ENCODE measurements at regions not wholly inside any gene's neighbourhood (a gene's known extent, or its start where the extent isn't known, plus 50 kb on each side); places are given as distances from the start of the nearest gene placed in this dataset.
"Not testable (repeated sequence)": the region's sequence is repeated elsewhere in the genome, so short reads cannot be mapped to it uniquely, and the experiment has no call there.

GRCh38 chr2:14480906-14481305 lies 151.6 kb upstream of the LRATD1 start:
- Histone ChIP-seq H3K27ac (ENCODE audit: low read length) (no peak overlapping the region), H3K4me2 (ENCODE audit: low read depth, low read length) (no peak overlapping the region), H3F3A (ENCODE audit: insufficient read depth, low read length) (no peaks in the 10 kb centered on the region), H3K27me3 (replicated peaks; ENCODE audit: insufficient read depth, low read length) (no peaks in the 10 kb centered on the region), H3K9ac (ENCODE audit: low read length) (no peak overlapping the region), H3K36me3 (replicated peaks; ENCODE audit: insufficient read depth, low read length) (no peaks in the 10 kb centered on the region), H3K4me3 (ENCODE audit: low read length) (no peak overlapping the region), H2AFZ (ENCODE audit: low read length) (no peak overlapping the region), H3K9me3 (replicated peaks; ENCODE audit: insufficient read depth, low read length) (no peaks in the 10 kb centered on the region), H3K4me1 (ENCODE audit: low read length) (no peaks in the 10 kb centered on the region), H3K79me2 (ENCODE audit: low read length) (no peaks in the 10 kb centered on the region), H3K9me2 (replicated peaks; ENCODE audit: insufficient read depth, low read length) (no peaks in the 10 kb centered on the region), H4K20me1 (ENCODE audit: insufficient read depth, low read length) (no peaks in the 10 kb centered on the region)
- TF ChIP-seq EZH2phosphoT487 (IDR thresholded peaks at IDR 0.05; ENCODE audit: low read length), result no peak
- no peak for DNase-seq

GRCh38 chr2:14492920-14493503 lies 139.5 kb upstream of the LRATD1 start:
- Histone ChIP-seq H3K36me3 (replicated peaks; ENCODE audit: insufficient read depth, low read length) (no peaks in the 10 kb centered on the region), H3K9ac (ENCODE audit: low read length) (no peak overlapping the region), H3K9me2 (replicated peaks; ENCODE audit: insufficient read depth, low read length) (no peaks in the 10 kb centered on the region), H3K9me3 (replicated peaks; ENCODE audit: insufficient read depth, low read length) (no peaks in the 10 kb centered on the region), H3K27me3 (replicated peaks; ENCODE audit: insufficient read depth, low read length) (no peaks in the 10 kb centered on the region), H4K20me1 (ENCODE audit: insufficient read depth, low read length) (no peaks in the 10 kb centered on the region), H3K79me2 (ENCODE audit: low read length) (no peaks in the 10 kb centered on the region), H2AFZ (ENCODE audit: low read length) (no peak overlapping the region), H3K4me2 (ENCODE audit: low read depth, low read length) (no peak overlapping the region), H3F3A (ENCODE audit: insufficient read depth, low read length) (no peaks in the 10 kb centered on the region), H3K4me3 (ENCODE audit: low read length) (no peak overlapping the region), H3K4me1 (ENCODE audit: low read length) (no peaks in the 10 kb centered on the region), H3K27ac (ENCODE audit: low read length) (no peak overlapping the region)
- TF ChIP-seq, protein P1, sequence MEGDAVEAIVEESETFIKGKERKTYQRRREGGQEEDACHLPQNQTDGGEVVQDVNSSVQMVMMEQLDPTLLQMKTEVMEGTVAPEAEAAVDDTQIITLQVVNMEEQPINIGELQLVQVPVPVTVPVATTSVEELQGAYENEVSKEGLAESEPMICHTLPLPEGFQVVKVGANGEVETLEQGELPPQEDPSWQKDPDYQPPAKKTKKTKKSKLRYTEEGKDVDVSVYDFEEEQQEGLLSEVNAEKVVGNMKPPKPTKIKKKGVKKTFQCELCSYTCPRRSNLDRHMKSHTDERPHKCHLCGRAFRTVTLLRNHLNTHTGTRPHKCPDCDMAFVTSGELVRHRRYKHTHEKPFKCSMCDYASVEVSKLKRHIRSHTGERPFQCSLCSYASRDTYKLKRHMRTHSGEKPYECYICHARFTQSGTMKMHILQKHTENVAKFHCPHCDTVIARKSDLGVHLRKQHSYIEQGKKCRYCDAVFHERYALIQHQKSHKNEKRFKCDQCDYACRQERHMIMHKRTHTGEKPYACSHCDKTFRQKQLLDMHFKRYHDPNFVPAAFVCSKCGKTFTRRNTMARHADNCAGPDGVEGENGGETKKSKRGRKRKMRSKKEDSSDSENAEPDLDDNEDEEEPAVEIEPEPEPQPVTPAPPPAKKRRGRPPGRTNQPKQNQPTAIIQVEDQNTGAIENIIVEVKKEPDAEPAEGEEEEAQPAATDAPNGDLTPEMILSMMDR (IDR thresholded peaks at IDR 0.05; ENCODE audit: low read length), result no peak
- TF ChIP-seq EZH2 (optimal IDR thresholded peaks at IDR 0.05; ENCODE audit: low read depth, low read length) (no peak), EZH2phosphoT487 (IDR thresholded peaks at IDR 0.05; ENCODE audit: low read length) (no peak)
- DNase-seq, result no peak

- Histone ChIP-seq H3K4me3 (ENCODE audit: low read length) (no peak overlapping the region), H3K9me2 (replicated peaks; ENCODE audit: insufficient read depth, low read length) (no peaks in the 10 kb centered on the region), H3K79me2 (ENCODE audit: low read length) (no peaks in the 10 kb centered on the region), H3K4me2 (ENCODE audit: low read depth, low read length) (no peak overlapping the region), H2AFZ (ENCODE audit: low read length) (no peak overlapping the region), H3K9ac (ENCODE audit: low read length) (no peak overlapping the region), H3K27me3 (replicated peaks; ENCODE audit: insufficient read depth, low read length) (no peaks in the 10 kb centered on the region), H3K9me3 (replicated peaks; ENCODE audit: insufficient read depth, low read length) (no peaks in the 10 kb centered on the region), H4K20me1 (ENCODE audit: insufficient read depth, low read length) (no peaks in the 10 kb centered on the region), H3K36me3 (replicated peaks; ENCODE audit: insufficient read depth, low read length) (no peaks in the 10 kb centered on the region), H3F3A (ENCODE audit: insufficient read depth, low read length) (no peaks in the 10 kb centered on the region), H3K27ac (ENCODE audit: low read length) (no peak overlapping the region), H3K4me1 (ENCODE audit: low read length) (no peaks in the 10 kb centered on the region)
- DNase-seq, result no peak
- TF ChIP-seq, protein P1 (IDR thresholded peaks at IDR 0.05; ENCODE audit: low read length), result no peak
- TF ChIP-seq EZH2phosphoT487 (IDR thresholded peaks at IDR 0.05; ENCODE audit: low read length) (no peak), EZH2 (optimal IDR thresholded peaks at IDR 0.05; ENCODE audit: low read depth, low read length) (no peak)
These were observed 137.8 kb upstream of the LRATD1 start for GRCh38 chr2:14494759-14495158.

DNA sequence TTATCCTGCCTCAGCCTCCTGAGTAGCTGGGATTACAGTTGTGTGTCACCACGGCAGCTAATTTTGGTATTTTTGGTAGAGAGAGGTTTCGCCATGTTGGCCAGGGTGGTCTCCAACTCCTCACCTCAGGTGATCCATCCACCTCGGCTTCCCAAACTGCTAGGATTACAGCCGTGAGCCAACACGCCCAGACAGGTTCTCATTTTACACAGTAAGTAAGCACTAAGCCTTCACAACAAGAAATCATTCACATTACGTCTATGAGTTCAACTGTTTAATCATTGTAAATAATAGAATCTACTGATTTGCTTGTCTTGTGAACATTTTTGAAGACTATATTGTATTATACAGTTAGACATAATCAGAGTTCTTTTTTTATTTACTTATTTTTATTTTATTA lies 131.5 kb upstream of the LRATD1 start:
- no peak overlapping the region for H3K9ac ChIP-seq (ENCODE audit: low read length)
- no peak overlapping the region for H3K4me3 ChIP-seq (ENCODE audit: low read length)
- H3K9me3 ChIP-seq (replicated peaks; ENCODE audit: insufficient read depth, low read length), result no peaks in the 10 kb centered on the region
- TF ChIP-seq, protein P1 (IDR thresholded peaks at IDR 0.05; ENCODE audit: low read length), result no peak
- TF ChIP-seq EZH2 (optimal IDR thresholded peaks at IDR 0.05; ENCODE audit: low read depth, low read length) (no peak), EZH2phosphoT487 (IDR thresholded peaks at IDR 0.05; ENCODE audit: low read length) (no peak)
- H3K9me2 ChIP-seq (replicated peaks; ENCODE audit: insufficient read depth, low read length), result no peaks in the 10 kb centered on the region
- no peak for DNase-seq
- H3K79me2 ChIP-seq (ENCODE audit: low read length), result no peaks in the 10 kb centered on the region
- no peaks in the 10 kb centered on the region for H3K4me1 ChIP-seq (ENCODE audit: low read length)
- no peak overlapping the region for H3K27ac ChIP-seq (ENCODE audit: low read length)
- no peak overlapping the region for H2AFZ ChIP-seq (ENCODE audit: low read length)
- H3K27me3 ChIP-seq (replicated peaks; ENCODE audit: insufficient read depth, low read length), result no peaks in the 10 kb centered on the region
- no peaks in the 10 kb centered on the region for H4K20me1 ChIP-seq (ENCODE audit: insufficient read depth, low read length)
- no peaks in the 10 kb centered on the region for H3F3A ChIP-seq (ENCODE audit: insufficient read depth, low read length)
- no peak overlapping the region for H3K4me2 ChIP-seq (ENCODE audit: low read depth, low read length)
- H3K36me3 ChIP-seq (replicated peaks; ENCODE audit: insufficient read depth, low read length), result no peaks in the 10 kb centered on the region

- H3K27me3 ChIP-seq (replicated peaks; ENCODE audit: insufficient read depth, low read length); H3F3A ChIP-seq (ENCODE audit: insufficient read depth, low read length); H2AFZ ChIP-seq (ENCODE audit: low read length); H3K9me3 ChIP-seq (replicated peaks; ENCODE audit: insufficient read depth, low read length); H3K79me2 ChIP-seq (ENCODE audit: low read length); H3K4me3 ChIP-seq (ENCODE audit: low read length); H4K20me1 ChIP-seq (ENCODE audit: insufficient read depth, low read length); H3K4me1 ChIP-seq (ENCODE audit: low read length); DNase-seq; H3K9ac ChIP-seq (ENCODE audit: low read length); H3K4me2 ChIP-seq (ENCODE audit: low read depth, low read length); H3K36me3 ChIP-seq (replicated peaks; ENCODE audit: insufficient read depth, low read length); H3K9me2 ChIP-seq (replicated peaks; ENCODE audit: insufficient read depth, low read length); H3K27ac ChIP-seq (ENCODE audit: low read length): not testable (repeated sequence)
These were observed 125.6 kb upstream of the LRATD1 start for GRCh38 chr2:14506955-14507354.
